Neuronal stem cell (in vitro differentiated cells): ENCODE measurements at regions not wholly inside any gene's neighbourhood (a gene's known extent, or its start where the extent isn't known, plus 50 kb on each side); places are given as distances from the start of the nearest gene placed in this dataset.

ENCODE experiments used
- DNase-seq: peaks from one replicate; pipeline ENCODE4 v3.0.0-alpha.2; 2013; ENCODE audit warnings: low spot score
- H2AFZ ChIP-seq: one replicate; pipeline ENCODE4 v1.6.1; 2013; ENCODE audit warnings: mild to moderate bottlenecking, low read length, inconsistent platforms
- H2AK5ac ChIP-seq: 2 replicates; pipeline ENCODE4 v1.6.1; 2013; ENCODE audit warnings: low read depth, mild to moderate bottlenecking, inconsistent platforms, low read length, moderate library complexity, mixed read lengths
- H2BK120ac ChIP-seq: 2 replicates; pipeline ENCODE4 v1.6.1; 2013; ENCODE audit warnings: low read depth, mild to moderate bottlenecking, inconsistent platforms, low read length, moderate library complexity, mixed read lengths
- H2BK12ac ChIP-seq: one replicate; pipeline ENCODE4 v1.6.1; 2013; ENCODE audit warnings: low read length, inconsistent platforms
- H2BK15ac ChIP-seq: 2 replicates; pipeline ENCODE4 v1.6.1; 2013; ENCODE audit warnings: mild to moderate bottlenecking, low read length, inconsistent platforms, mixed read lengths
- H2BK5ac ChIP-seq: one replicate; pipeline ENCODE4 v1.6.1; 2013; ENCODE audit warnings: inconsistent platforms, mild to moderate bottlenecking, low read length, moderate library complexity
- H3K14ac ChIP-seq: one replicate; pipeline ENCODE4 v1.6.1; 2013; ENCODE audit warnings: low read length, inconsistent platforms
- H3K18ac ChIP-seq: 2 replicates; pipeline ENCODE4 v1.6.1; 2013; ENCODE audit warnings: low read length, inconsistent platforms
- H3K23ac ChIP-seq: 2 replicates; pipeline ENCODE4 v1.6.1; 2013; ENCODE audit warnings: low read depth, mild to moderate bottlenecking, mixed read lengths, low read length, inconsistent platforms; ENCODE audit not compliant: poor library complexity
- H3K27ac ChIP-seq: replicated peaks from 3 replicates; pipeline ENCODE4 v1.5.1; 2013; ENCODE audit warnings: low read length, inconsistent platforms
- H3K27me3 ChIP-seq, 3 experiments: 2 replicates each; pipeline ENCODE4 v1.6.1; 2013; ENCODE audit warnings: low read length in 3 of 3, mild to moderate bottlenecking in 2 of 3, inconsistent platforms in 1 of 3, low read depth in 1 of 3, mixed read lengths in 1 of 3, moderate library complexity in 1 of 3; ENCODE audit not compliant: control insufficient read depth in 3 of 3, insufficient read depth in 3 of 3
- H3K36me3 ChIP-seq, 2 donors: replicated peaks in 1 of 2; 2 replicates each; pipeline ENCODE4 v1.6.1; 2013; ENCODE audit warnings: low read length in 2 of 2; ENCODE audit not compliant: control insufficient read depth in 2 of 2, insufficient read depth in 2 of 2
- H3K4ac ChIP-seq: 2 replicates; pipeline ENCODE4 v1.6.1; 2013; ENCODE audit warnings: inconsistent platforms, mild to moderate bottlenecking, low read length, moderate library complexity
- H3K4me1 ChIP-seq, 2 donors: 1 replicate in 1 of 2; 2 replicates in 1 of 2; pipeline ENCODE4 v1.6.1; 2013; ENCODE audit warnings: low read length in 2 of 2, low read depth in 1 of 2; ENCODE audit not compliant: control insufficient read depth in 2 of 2, insufficient read depth in 1 of 2
- H3K4me2 ChIP-seq: one replicate; pipeline ENCODE4 v1.6.1; 2013; ENCODE audit warnings: mild to moderate bottlenecking, low read length, inconsistent platforms; ENCODE audit not compliant: insufficient read depth, poor library complexity, severe bottlenecking
- H3K4me3 ChIP-seq, 2 donors: 2 replicates each; pipeline ENCODE4 v1.5.1; 2013; ENCODE audit warnings: low read length in 2 of 2, mild to moderate bottlenecking in 2 of 2, inconsistent platforms in 1 of 2, moderate library complexity in 1 of 2
- H3K79me1 ChIP-seq: one replicate; pipeline ENCODE4 v1.6.1; 2013; ENCODE audit warnings: low read depth, mild to moderate bottlenecking, inconsistent platforms, low read length, moderate library complexity
- H3K9ac ChIP-seq: one replicate; pipeline ENCODE4 v1.6.1; 2013; ENCODE audit warnings: mild to moderate bottlenecking, low read depth, low read length, inconsistent platforms; ENCODE audit not compliant: poor library complexity
- H3K9me3 ChIP-seq, 2 donors: replicated peaks in 1 of 2; 2 replicates each; pipeline versions ENCODE3 to v1.6.1; 2013; ENCODE audit warnings: low read length in 2 of 2, mild to moderate bottlenecking in 2 of 2, inconsistent platforms in 1 of 2, low read depth in 1 of 2, mixed read lengths in 1 of 2, moderate library complexity in 1 of 2; ENCODE audit not compliant: control insufficient read depth in 2 of 2, insufficient read depth in 1 of 2
- H4K8ac ChIP-seq: one replicate; pipeline ENCODE4 v1.6.1; 2013; ENCODE audit warnings: low read depth, mild to moderate bottlenecking, inconsistent platforms, low read length, moderate library complexity
- H4K91ac ChIP-seq: one replicate; pipeline ENCODE4 v1.6.1; 2013; ENCODE audit warnings: low read length, low read depth, mild to moderate bottlenecking, inconsistent platforms; ENCODE audit not compliant: poor library complexity
- WGBS, 2 donors: extraction: QIAGEN DNeasy Blood & Tissue Kit; methylation state at CpG; one replicate each; pipeline ENCODE4 v1.1.7; 2013; ENCODE audit warnings: missing lambda C conversion rate in 2 of 2, mixed read lengths in 1 of 2; ENCODE audit not compliant: insufficient read length in 2 of 2, insufficient replicate concordance in 1 of 2; ENCODE audit errors: extremely low coverage in 2 of 2; 5-methylcytosine and 5-hydroxymethylcytosine counted together

- H3K27ac ChIP-seq, result no peak overlapping the region
- no peak overlapping the region for H3K9ac ChIP-seq
Measured at GRCh38 chrX:19178402-19178801, 56.1 kb upstream of the ADGRG2 start.

GRCh38 chrX:19179389-19179788, 57.1 kb upstream of the ADGRG2 start:
- Histone ChIP-seq H3K36me3 (no peaks in the 10 kb centered on the region), H2BK15ac (no peak overlapping the region), H3K9me3 (no peaks in the 10 kb centered on the region), H3K14ac (no peak overlapping the region), H3K23ac (no peak overlapping the region), H4K8ac (no peak overlapping the region), H3K4me1 (peaks cover 0 to 1% of the 10 kb centered on the region in 2 donors), H3K18ac (no peak overlapping the region), H2AFZ (no peak overlapping the region), H2AK5ac (no peak overlapping the region), H4K91ac (no peak overlapping the region), H3K4me2 (peak overlapping the region; percentile 11), H3K27me3 (peaks cover 0 to 7% (median 0%) of the 10 kb centered on the region in 3 experiments), H3K27ac (no peak overlapping the region), H3K79me1 (no peaks in the 10 kb centered on the region), H3K4me3 (no peak overlapping the region), H2BK5ac (no peak overlapping the region), H3K9ac (no peak overlapping the region), H2BK120ac (no peak overlapping the region), H3K4ac (no peak overlapping the region), H2BK12ac (no peak overlapping the region)
- DNase-seq, result no peak
- no CpG with 5 or more reads among the region's 5 CpGs for WGBS, 2 donors

More at GRCh38 chrX:19178402-19178801, 56.1 kb upstream of the ADGRG2 start:
- no peaks in the 10 kb centered on the region for H3K9me3 ChIP-seq
- H2BK15ac ChIP-seq, result no peak overlapping the region
- no peaks in the 10 kb centered on the region for H3K36me3 ChIP-seq
- H4K8ac ChIP-seq, result no peak overlapping the region
- H2BK120ac ChIP-seq, result no peak overlapping the region
- H2AK5ac ChIP-seq, result no peak overlapping the region
- H3K27me3 ChIP-seq, result peaks cover 0 to 3% (median 0%) of the 10 kb centered on the region in 3 experiments
- H3K4me3 ChIP-seq, result no peak overlapping the region
- H2BK5ac ChIP-seq, result no peak overlapping the region
- no peak for DNase-seq
- H3K23ac ChIP-seq, result no peak overlapping the region
- H3K18ac ChIP-seq, result no peak overlapping the region
- H3K14ac ChIP-seq, result no peak overlapping the region
- H3K79me1 ChIP-seq, result no peaks in the 10 kb centered on the region
- H3K4ac ChIP-seq, result no peak overlapping the region
- H2AFZ ChIP-seq, result no peak overlapping the region
- no peak overlapping the region for H2BK12ac ChIP-seq
- H3K4me1 ChIP-seq, result no peaks in the 10 kb centered on the region
- no peak overlapping the region for H3K4me2 ChIP-seq
- no CpG with 5 or more reads among the region's 6 CpGs for WGBS, 2 donors
- H4K91ac ChIP-seq, result no peak overlapping the region

- Histone ChIP-seq H3K4me1 (peaks cover 0 to 1% of the 10 kb centered on the region in 2 donors), H3K4me2 (no peak overlapping the region), H4K91ac (no peak overlapping the region), H2BK120ac (no peak overlapping the region), H3K14ac (no peak overlapping the region), H3K27ac (no peak overlapping the region), H2BK12ac (no peak overlapping the region), H2AK5ac (no peak overlapping the region), H3K36me3 (no peaks in the 10 kb centered on the region), H2BK5ac (no peak overlapping the region), H3K23ac (no peak overlapping the region), H3K9ac (no peak overlapping the region), H2AFZ (no peak overlapping the region), H3K9me3 (no peaks in the 10 kb centered on the region), H3K18ac (no peak overlapping the region), H4K8ac (no peak overlapping the region), H3K4me3 (no peak overlapping the region), H3K27me3 (peaks cover 0 to 9% (median 0%) of the 10 kb centered on the region in 3 experiments), H2BK15ac (no peak overlapping the region), H3K79me1 (no peaks in the 10 kb centered on the region), H3K4ac (no peak overlapping the region)
- no peak for DNase-seq
- no CpG with 5 or more reads among the region's 6 CpGs for WGBS, 2 donors
Measured at GRCh38 chrX:19181345-19181744, 59.1 kb upstream of the ADGRG2 start.

- no peak overlapping the region for H3K9ac ChIP-seq
- H3K27ac ChIP-seq, result no peak overlapping the region
- no peak overlapping the region for H2BK5ac ChIP-seq
- no peak overlapping the region for H4K8ac ChIP-seq
- peaks cover 0 to 1% of the 10 kb centered on the region in 2 donors for H3K4me1 ChIP-seq
- WGBS, 2 donors, result no CpG with 5 or more reads among the region's 5 CpGs
- H3K9me3 ChIP-seq, result no peaks in the 10 kb centered on the region
- no peak overlapping the region for H2BK120ac ChIP-seq
- H4K91ac ChIP-seq, result no peak overlapping the region
- H3K14ac ChIP-seq, result no peak overlapping the region
- DNase-seq, result no peak
- no peak overlapping the region for H2BK12ac ChIP-seq
- peaks cover 0 to 9% (median 0%) of the 10 kb centered on the region in 3 experiments for H3K27me3 ChIP-seq
- no peak overlapping the region for H3K4ac ChIP-seq
- H3K23ac ChIP-seq, result no peak overlapping the region
- H2BK15ac ChIP-seq, result no peak overlapping the region
- H2AK5ac ChIP-seq, result no peak overlapping the region
- H3K79me1 ChIP-seq, result no peaks in the 10 kb centered on the region
- H3K18ac ChIP-seq, result no peak overlapping the region
- no peak overlapping the region for H3K4me3 ChIP-seq
- no peak overlapping the region for H3K4me2 ChIP-seq
- no peak overlapping the region for H2AFZ ChIP-seq
- H3K36me3 ChIP-seq, result no peaks in the 10 kb centered on the region
Measured at GRCh38 chrX:19182785-19183184, 60.5 kb upstream of the ADGRG2 start.
